Astrocyte (in vitro differentiated cells and primary cell): ENCODE measurements at regions not wholly inside any gene's neighbourhood (a gene's known extent, or its start where the extent isn't known, plus 50 kb on each side); places are given as distances from the start of the nearest gene placed in this dataset.

ENCODE experiments used
- DNase-seq: peaks from one replicate; pipeline ENCODE4 v3.0.0-alpha.2; 2010; ENCODE audit warnings: low read depth
- FAIRE-seq: peaks from 2 replicates; lab custom pipeline; 2011; peaks lifted over from hg19 to GRCh38; lab: Jason Lieb, UNC
- H2AFZ ChIP-seq: 2 replicates; pipeline ENCODE4 v1.6.0; 2012; ENCODE audit warnings: low read depth, low read length, inconsistent platforms
- H3K27ac ChIP-seq: 2 replicates; pipeline ENCODE4 v1.5.1; 2011; ENCODE audit warnings: low read depth, low read length, inconsistent platforms
- H3K27me3 ChIP-seq: 2 replicates; pipeline ENCODE4 v1.6.0; 2011; ENCODE audit warnings: low read length, inconsistent platforms; ENCODE audit not compliant: insufficient read depth
- H3K36me3 ChIP-seq: 2 replicates; pipeline ENCODE4 v1.5.1; 2011; ENCODE audit warnings: low read length, inconsistent platforms; ENCODE audit not compliant: insufficient read depth
- H3K4me1 ChIP-seq: 2 replicates; pipeline ENCODE4 v1.5.1; 2011; ENCODE audit warnings: low read length, inconsistent platforms; ENCODE audit not compliant: insufficient read depth
- H3K4me2 ChIP-seq: 2 replicates; pipeline ENCODE4 v1.6.0; 2012; ENCODE audit warnings: low read length, inconsistent platforms
- H3K4me3 ChIP-seq: 2 replicates; pipeline ENCODE4 v1.5.1; 2011; ENCODE audit warnings: low read depth, mild to moderate bottlenecking, low read length, inconsistent platforms; ENCODE audit not compliant: insufficient read depth
- H3K79me2 ChIP-seq: 2 replicates; pipeline ENCODE4 v1.6.0; 2012; ENCODE audit warnings: mild to moderate bottlenecking, low read length, inconsistent platforms; ENCODE audit not compliant: insufficient read depth
- H3K9ac ChIP-seq: 2 replicates; pipeline ENCODE4 v1.6.0; 2012; ENCODE audit warnings: mild to moderate bottlenecking, low read length, inconsistent platforms
- H3K9me3 ChIP-seq: 2 replicates; pipeline ENCODE4 v1.5.1; 2012; ENCODE audit warnings: low read depth, mild to moderate bottlenecking, low read length, inconsistent platforms; ENCODE audit not compliant: insufficient read depth
- H4K20me1 ChIP-seq: 2 replicates; pipeline ENCODE4 v1.6.0; 2012; ENCODE audit warnings: low read length, inconsistent platforms; ENCODE audit not compliant: insufficient read depth
- H3K27ac Mint-ChIP-seq: one replicate; pipeline ENCODE4 v1.8.0; 2021; ENCODE audit warnings: mild to moderate bottlenecking, mixed read lengths; ENCODE audit not compliant: unreplicated experiment
- H3K27me3 Mint-ChIP-seq: one replicate; pipeline ENCODE4 v1.8.0; 2021; ENCODE audit warnings: low read depth, mixed read lengths; ENCODE audit not compliant: unreplicated experiment
- H3K36me3 Mint-ChIP-seq: one replicate; pipeline ENCODE4 v1.8.0; 2021; ENCODE audit warnings: low read depth, mixed read lengths; ENCODE audit not compliant: unreplicated experiment
- H3K4me1 Mint-ChIP-seq: one replicate; pipeline ENCODE4 v1.8.0; 2021; ENCODE audit warnings: low read depth, mixed read lengths; ENCODE audit not compliant: unreplicated experiment
- H3K4me3 Mint-ChIP-seq: one replicate; pipeline ENCODE4 v1.8.0; 2021; ENCODE audit warnings: mild to moderate bottlenecking, moderate library complexity, mixed read lengths; ENCODE audit not compliant: unreplicated experiment
- H3K9me3 Mint-ChIP-seq: one replicate; pipeline ENCODE4 v1.8.0; 2021; ENCODE audit warnings: mild to moderate bottlenecking, mixed read lengths; ENCODE audit not compliant: unreplicated experiment
- CTCF ChIP-seq: IDR thresholded peaks from 2 replicates; pipeline ENCODE4 v1.5.1; 2011; ENCODE audit warnings: low read depth, mild to moderate bottlenecking, inconsistent platforms, low read length, moderate library complexity; ENCODE audit not compliant: insufficient read depth
- EZH2 ChIP-seq: IDR thresholded peaks from 2 replicates; pipeline ENCODE4 v1.6.1; 2012; ENCODE audit warnings: mild to moderate bottlenecking, low read length, inconsistent platforms; ENCODE audit not compliant: insufficient read depth

DNA sequence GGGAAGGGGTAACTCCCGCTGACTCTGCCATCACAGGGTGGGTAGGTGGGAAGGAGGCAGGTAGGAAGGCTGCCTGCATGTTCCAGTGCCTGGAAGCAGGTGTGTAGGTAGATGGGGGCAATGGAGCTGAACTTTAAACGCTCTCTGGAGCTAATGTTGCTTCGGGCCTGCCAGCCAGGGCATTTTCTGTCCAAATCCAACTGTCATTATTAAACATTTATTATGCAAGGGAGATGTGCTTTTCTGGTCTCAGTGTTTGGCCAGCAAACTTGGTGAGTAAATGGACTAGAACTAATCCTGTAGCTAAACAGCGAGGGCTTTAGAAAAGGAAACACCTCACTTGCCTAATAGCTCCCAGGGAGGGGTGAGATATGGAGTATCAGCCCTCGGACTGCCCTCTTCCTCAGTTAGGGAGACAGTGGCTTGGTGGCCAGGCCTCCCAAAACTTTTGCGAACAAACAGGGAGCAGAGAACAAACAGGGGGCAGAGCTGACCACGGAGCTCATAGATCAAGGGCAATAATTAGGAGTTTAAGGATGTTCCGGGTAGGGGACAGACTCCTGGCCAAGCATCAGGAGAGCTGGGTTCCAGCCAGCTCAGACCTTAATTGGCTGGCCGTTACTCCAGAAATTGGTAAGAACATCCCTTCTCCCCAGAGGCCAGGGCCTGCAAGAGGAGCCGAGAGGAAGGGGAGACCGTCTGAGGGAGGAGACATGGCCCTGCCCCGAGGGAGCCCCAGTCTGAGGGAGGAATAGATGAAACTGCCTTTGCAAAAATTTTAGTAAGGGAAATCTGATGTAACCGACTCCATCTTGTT lies 131.1 kb downstream of the VEGFA start:
- Histone ChIP-seq H3K9me3 (no peaks in the 10 kb centered on the region), H3K27ac (no peak overlapping the region), H3K36me3 (no peaks in the 10 kb centered on the region), H3K4me1 (no peaks in the 10 kb centered on the region), H4K20me1 (no peaks in the 10 kb centered on the region), H3K4me2 (no peak overlapping the region), H3K79me2 (no peaks in the 10 kb centered on the region), H3K4me3 (no peak overlapping the region), H2AFZ (no peak overlapping the region), H3K9ac (no peak overlapping the region), H3K27me3 (no peaks in the 10 kb centered on the region)
- Mint-ChIP-seq H3K27me3 (peaks cover 44% of the 10 kb centered on the region), H3K4me3 (no peak overlapping the region), H3K36me3 (no peaks in the 10 kb centered on the region), H3K4me1 (no peaks in the 10 kb centered on the region), H3K9me3 (peaks cover 8% of the 10 kb centered on the region), H3K27ac (no peak overlapping the region)
- TF ChIP-seq CTCF (no peak), EZH2 (no peak)
- DNase-seq (no peak), FAIRE-seq (no peak)

- Histone ChIP-seq H3K9me3 (no peaks in the 10 kb centered on the region), H3K4me1 (no peaks in the 10 kb centered on the region), H4K20me1 (no peaks in the 10 kb centered on the region), H3K9ac (no peak overlapping the region), H3K27ac (no peak overlapping the region), H3K79me2 (no peaks in the 10 kb centered on the region), H3K27me3 (no peaks in the 10 kb centered on the region), H3K36me3 (no peaks in the 10 kb centered on the region), H2AFZ (no peak overlapping the region), H3K4me3 (no peak overlapping the region), H3K4me2 (no peak overlapping the region)
- no peak for FAIRE-seq
- TF ChIP-seq EZH2: no peak
- TF ChIP-seq CTCF: no peak
- DNase-seq: no peak
- Mint-ChIP-seq H3K27me3 (peaks cover 39% of the 10 kb centered on the region), H3K4me1 (no peaks in the 10 kb centered on the region), H3K27ac (no peak overlapping the region), H3K9me3 (peaks cover 8% of the 10 kb centered on the region), H3K4me3 (no peak overlapping the region), H3K36me3 (no peaks in the 10 kb centered on the region)
These were observed 130.5 kb downstream of the VEGFA start for GRCh38 chr6:43900560-43900915.

- FAIRE-seq (no peak), DNase-seq (no peak)
- Histone ChIP-seq H2AFZ (no peak overlapping the region), H3K9me3 (no peaks in the 10 kb centered on the region), H3K79me2 (no peaks in the 10 kb centered on the region), H3K4me2 (no peak overlapping the region), H3K4me3 (no peak overlapping the region), H3K27ac (no peak overlapping the region), H3K9ac (no peak overlapping the region), H4K20me1 (no peaks in the 10 kb centered on the region), H3K36me3 (no peaks in the 10 kb centered on the region), H3K4me1 (no peaks in the 10 kb centered on the region), H3K27me3 (no peaks in the 10 kb centered on the region)
- peaks cover 8% of the 10 kb centered on the region for H3K9me3 Mint-ChIP-seq
- H3K4me3 Mint-ChIP-seq: no peak overlapping the region
- H3K4me1 Mint-ChIP-seq: no peaks in the 10 kb centered on the region
- TF ChIP-seq EZH2 (no peak), CTCF (no peak)
- H3K27me3 Mint-ChIP-seq: peaks cover 39% of the 10 kb centered on the region
- H3K27ac Mint-ChIP-seq: no peak overlapping the region
- H3K36me3 Mint-ChIP-seq: no peaks in the 10 kb centered on the region
These were observed 129.8 kb downstream of the VEGFA start for GRCh38 chr6:43899830-43900229.
